H1 (cell line): ENCODE measurements at regions not wholly inside any gene's neighbourhood (a gene's known extent, or its start where the extent isn't known, plus 50 kb on each side); places are given as distances from the start of the nearest gene placed in this dataset.
A peak's percentile ranks its signal among the peaks of the same experiment; 100 is the strongest.

Experiments
- CTCF ChIA-PET: fragments of 300-600 bp; sonication (Branson Sonifier 250); formaldehyde crosslinking; loops from one replicate; lab custom pipeline; 2021; ENCODE audit not compliant: partially characterized antibody; lab: Charles Lee
- POLR2A ChIA-PET: fragments of 300-600 bp; sonication (Branson Sonifier 250); formaldehyde crosslinking; loops from one replicate; lab custom pipeline; 2021; ENCODE audit warnings: inconsistent platforms; ENCODE audit not compliant: partially characterized antibody; lab: Charles Lee
- DNase-seq, 2 experiments: peaks; one replicate each; pipeline versions ENCODE4 v3.0.0 to v3.0.0-alpha.2; 2010 to 2022; ENCODE audit warnings: low spot score in 2 of 2, low read depth in 1 of 2, mixed read lengths in 1 of 2
- FAIRE-seq: peaks from 2 replicates; lab custom pipeline; 2011; peaks lifted over from hg19 to GRCh38; lab: Jason Lieb, UNC
- H2AFZ ChIP-seq: 2 replicates; pipeline ENCODE4 v1.8.1; 2012; ENCODE audit warnings: low read length, inconsistent platforms
- H2AK5ac ChIP-seq: 2 replicates; pipeline ENCODE4 v1.6.1; 2013; ENCODE audit warnings: low read depth, low read length
- H2BK120ac ChIP-seq: replicated peaks from 2 replicates; pipeline ENCODE3; 2013; ENCODE audit warnings: low read depth, low read length, inconsistent platforms
- H2BK12ac ChIP-seq: 2 replicates; pipeline ENCODE4 v1.6.1; 2013; ENCODE audit warnings: low read depth, low read length
- H2BK15ac ChIP-seq: 2 replicates; pipeline ENCODE4 v1.6.1; 2013; ENCODE audit warnings: low read length
- H2BK20ac ChIP-seq: 2 replicates; pipeline ENCODE4 v1.6.1; 2013; ENCODE audit warnings: low read length
- H2BK5ac ChIP-seq: 2 replicates; pipeline ENCODE4 v1.6.1; 2013; ENCODE audit warnings: low read depth, low read length
- H3K14ac ChIP-seq: 2 replicates; pipeline ENCODE4 v1.6.1; 2013; ENCODE audit warnings: inconsistent platforms; ENCODE audit not compliant: insufficient read length
- H3K18ac ChIP-seq: 2 replicates; pipeline ENCODE4 v1.6.1; 2013; ENCODE audit warnings: low read length; ENCODE audit errors: extremely low read depth
- H3K23ac ChIP-seq: 2 replicates; pipeline ENCODE4 v1.6.1; 2013; ENCODE audit warnings: inconsistent platforms; ENCODE audit not compliant: insufficient read length
- H3K23me2 ChIP-seq: 2 replicates; pipeline ENCODE4 v1.6.1; 2013; ENCODE audit warnings: low read depth, low read length
- H3K27ac ChIP-seq: 2 replicates; pipeline ENCODE4 v1.6.1; 2011; ENCODE audit warnings: low read depth, low read length, inconsistent platforms
- H3K27me3 ChIP-seq, 4 experiments: replicated peaks in 1 of 4; 1 replicate in 1 of 4; 2 replicates in 3 of 4; pipeline versions ENCODE4 v1.6.1 to v1.8.1; 2011 to 2013; ENCODE audit warnings: low read length in 3 of 4, mild to moderate bottlenecking in 3 of 4, inconsistent platforms in 2 of 4, mixed read lengths in 2 of 4, moderate library complexity in 1 of 4; ENCODE audit not compliant: control insufficient read depth in 3 of 4, insufficient read depth in 3 of 4; ENCODE audit errors: extremely low read depth in 1 of 4
- H3K36me3 ChIP-seq, 4 experiments: 2 replicates each; pipeline versions ENCODE4 v1.6.1 to v1.8.1; 2011 to 2013; ENCODE audit warnings: mild to moderate bottlenecking in 4 of 4, low read length in 3 of 4, moderate library complexity in 2 of 4, control low read depth in 1 of 4, inconsistent platforms in 1 of 4; ENCODE audit not compliant: insufficient read depth in 4 of 4, control insufficient read depth in 2 of 4
- H3K4ac ChIP-seq: replicated peaks from 2 replicates; pipeline ENCODE3; 2013; ENCODE audit warnings: low read length, low read depth, mixed read lengths, inconsistent platforms; ENCODE audit not compliant: insufficient read length
- H3K4me1 ChIP-seq, 4 experiments: replicated peaks in 1 of 4; 1 replicate in 1 of 4; 2 replicates in 3 of 4; pipeline versions ENCODE4 v1.6.1 to v1.8.1; 2011 to 2013; ENCODE audit warnings: low read length in 3 of 4, inconsistent platforms in 2 of 4, mixed read lengths in 1 of 4; ENCODE audit not compliant: insufficient read depth in 4 of 4, control insufficient read depth in 3 of 4
- H3K4me2 ChIP-seq, 2 experiments: 2 replicates each; pipeline versions ENCODE4 v1.6.1 to v1.8.1; 2011 to 2013; ENCODE audit warnings: low read depth in 2 of 2, low read length in 2 of 2, control low read depth in 1 of 2, inconsistent platforms in 1 of 2, mild to moderate bottlenecking in 1 of 2; ENCODE audit not compliant: insufficient read depth in 1 of 2
- H3K4me3 ChIP-seq, 4 experiments: fragments of 200-600, 300-600 bp in 1 of 4; sonication (generic), shearing (Covaris generic), sonication (Bioruptor Twin) in 1 of 4; 2 replicates each; pipeline versions ENCODE4 v1.5.1 to v1.8.1; 2011 to 2016; ENCODE audit warnings: low read length in 4 of 4, low read depth in 3 of 4, control low read depth in 2 of 4, inconsistent platforms in 2 of 4, mild to moderate bottlenecking in 2 of 4, mixed read lengths in 1 of 4, moderate library complexity in 1 of 4; ENCODE audit not compliant: insufficient read depth in 2 of 4; ENCODE audit errors: extremely low read depth in 1 of 4
- H3K56ac ChIP-seq: replicated peaks from 2 replicates; pipeline ENCODE3; 2013; ENCODE audit warnings: low read depth, mild to moderate bottlenecking, mixed read lengths, low read length, inconsistent platforms; ENCODE audit not compliant: insufficient read length
- H3K79me1 ChIP-seq: 2 replicates; pipeline ENCODE4 v1.6.1; 2013; ENCODE audit warnings: low read depth, low read length, control low read depth
- H3K79me2 ChIP-seq, 2 experiments: 2 replicates each; pipeline versions ENCODE4 v1.6.1 to v1.8.1; 2012 to 2013; ENCODE audit warnings: low read length in 2 of 2, mild to moderate bottlenecking in 2 of 2, inconsistent platforms in 1 of 2; ENCODE audit not compliant: insufficient read depth in 2 of 2, control insufficient read depth in 1 of 2
- H3K9ac ChIP-seq, 4 experiments: replicated peaks in 1 of 4; 1 replicate in 1 of 4; 2 replicates in 3 of 4; pipeline versions ENCODE4 v1.6.1 to v1.8.1; 2011 to 2013; ENCODE audit warnings: low read depth in 3 of 4, low read length in 3 of 4, control low read depth in 2 of 4, mild to moderate bottlenecking in 2 of 4, moderate library complexity in 2 of 4, inconsistent platforms in 1 of 4; ENCODE audit errors: extremely low read depth in 1 of 4
- H3K9me3 ChIP-seq, 2 experiments: 2 replicates each; pipeline versions ENCODE4 v1.6.1 to v1.8.1; 2012 to 2013; ENCODE audit warnings: mild to moderate bottlenecking in 2 of 2, moderate library complexity in 2 of 2, control low read depth in 1 of 2, inconsistent platforms in 1 of 2, low read depth in 1 of 2, low read length in 1 of 2, mixed read lengths in 1 of 2; ENCODE audit not compliant: insufficient read depth in 2 of 2
- H4K20me1 ChIP-seq, 2 experiments: replicated peaks in 1 of 2; 2 replicates each; pipeline versions ENCODE3 to v1.8.1; 2011 to 2013; ENCODE audit warnings: inconsistent platforms in 2 of 2, low read length in 2 of 2, mild to moderate bottlenecking in 1 of 2; ENCODE audit not compliant: insufficient read depth in 2 of 2, control insufficient read depth in 1 of 2
- H4K5ac ChIP-seq: 2 replicates; pipeline ENCODE4 v1.6.1; 2013; ENCODE audit warnings: low read length, low read depth, mixed read lengths, inconsistent platforms; ENCODE audit not compliant: insufficient read length
- H4K8ac ChIP-seq: 2 replicates; pipeline ENCODE4 v1.8.0; 2013; ENCODE audit warnings: mild to moderate bottlenecking, moderate library complexity, low read length, inconsistent platforms; ENCODE audit not compliant: insufficient read depth; ENCODE audit errors: extremely low read depth
- H4K91ac ChIP-seq: replicated peaks from 2 replicates; pipeline ENCODE3; 2013; ENCODE audit warnings: low read length, mixed read lengths, inconsistent platforms; ENCODE audit not compliant: insufficient read length
- CBX5 ChIP-seq: fragments of 300-800, 300-1000 bp; sonication (generic); IDR thresholded peaks from 2 replicates; pipeline ENCODE4 v1.7.1; 2016; ENCODE audit warnings: antibody characterized with exemption, low read length, low read depth
- CBX8 ChIP-seq: fragments of 300-800, 300-1000 bp; sonication (generic); IDR thresholded peaks from 2 replicates; pipeline ENCODE4 v1.7.1; 2016; ENCODE audit warnings: low read depth, low read length, borderline replicate concordance
- EZH2 ChIP-seq: fragments of 200-600 bp; sonication (generic); IDR thresholded peaks from 2 replicates; pipeline ENCODE4 v1.7.1; 2012; ENCODE audit warnings: low read depth, mild to moderate bottlenecking, moderate library complexity, low read length, inconsistent platforms; ENCODE audit not compliant: severe bottlenecking
- HDAC6 ChIP-seq: IDR thresholded peaks from one replicate; pipeline ENCODE4 v1.7.1; 2012; ENCODE audit warnings: low read depth, mild to moderate bottlenecking, inconsistent platforms, low read length, moderate library complexity
- KDM5A ChIP-seq: fragments of 200-600 bp; IDR thresholded peaks from 2 replicates; pipeline ENCODE4 v1.7.1; 2012; ENCODE audit warnings: mild to moderate bottlenecking, low read length, inconsistent platforms, mixed read lengths
- PHF8 ChIP-seq: fragments of 200-600 bp; sonication (generic); conservative IDR thresholded peaks from 2 replicates; pipeline ENCODE4 v1.7.1; 2012; ENCODE audit warnings: low read depth, mild to moderate bottlenecking, inconsistent platforms, low read length, moderate library complexity
- RNF2 ChIP-seq: fragments of 200-900, 300-1000 bp; sonication (generic); IDR thresholded peaks from 2 replicates; pipeline ENCODE4 v1.7.1; 2016; ENCODE audit warnings: borderline replicate concordance, low read depth, mild to moderate bottlenecking, antibody characterized with exemption, low read length; ENCODE audit not compliant: poor library complexity, severe bottlenecking; ENCODE audit errors: missing control alignments
- SAP30 ChIP-seq: fragments of 300-600 bp; sonication (generic); IDR thresholded peaks from 2 replicates; pipeline ENCODE4 v1.7.1; 2012; ENCODE audit warnings: low read length, moderate library complexity, mild to moderate bottlenecking, inconsistent platforms; ENCODE audit not compliant: insufficient read depth, insufficient replicate concordance
- TAF1 ChIP-seq: IDR thresholded peaks from 2 replicates; pipeline ENCODE4 v1.6.1; 2011; ENCODE audit warnings: mild to moderate bottlenecking, low read depth, low read length
- TAF7 ChIP-seq: optimal IDR thresholded peaks from 2 replicates; pipeline ENCODE3; 2011; ENCODE audit warnings: low read depth, mild to moderate bottlenecking, inconsistent platforms, low read length, moderate library complexity, borderline replicate concordance
- WGBS, 2 experiments: shearing (Covaris generic) in 1 of 2; methylation state at CpG; one replicate each; pipeline versions ENCODE4 v1.1.6 to v1.1.7; 2013 to 2015; ENCODE audit warnings: low lambda C conversion rate in 2 of 2, mixed read lengths in 2 of 2, inconsistent platforms in 1 of 2, low coverage in 1 of 2, missing lambda C conversion rate in 1 of 2; ENCODE audit not compliant: insufficient replicate concordance in 2 of 2, insufficient coverage in 1 of 2, insufficient read length in 1 of 2; ENCODE audit errors: extremely low coverage in 1 of 2, missing lambda C conversion rate in 1 of 2; 5-methylcytosine and 5-hydroxymethylcytosine counted together
- TF ChIP-seq, protein P1 (sequence below): IDR thresholded peaks from 2 replicates; pipeline ENCODE4 v1.6.1; 2011; ENCODE audit warnings: low read length, improper control_type of control experiment

DNA sequence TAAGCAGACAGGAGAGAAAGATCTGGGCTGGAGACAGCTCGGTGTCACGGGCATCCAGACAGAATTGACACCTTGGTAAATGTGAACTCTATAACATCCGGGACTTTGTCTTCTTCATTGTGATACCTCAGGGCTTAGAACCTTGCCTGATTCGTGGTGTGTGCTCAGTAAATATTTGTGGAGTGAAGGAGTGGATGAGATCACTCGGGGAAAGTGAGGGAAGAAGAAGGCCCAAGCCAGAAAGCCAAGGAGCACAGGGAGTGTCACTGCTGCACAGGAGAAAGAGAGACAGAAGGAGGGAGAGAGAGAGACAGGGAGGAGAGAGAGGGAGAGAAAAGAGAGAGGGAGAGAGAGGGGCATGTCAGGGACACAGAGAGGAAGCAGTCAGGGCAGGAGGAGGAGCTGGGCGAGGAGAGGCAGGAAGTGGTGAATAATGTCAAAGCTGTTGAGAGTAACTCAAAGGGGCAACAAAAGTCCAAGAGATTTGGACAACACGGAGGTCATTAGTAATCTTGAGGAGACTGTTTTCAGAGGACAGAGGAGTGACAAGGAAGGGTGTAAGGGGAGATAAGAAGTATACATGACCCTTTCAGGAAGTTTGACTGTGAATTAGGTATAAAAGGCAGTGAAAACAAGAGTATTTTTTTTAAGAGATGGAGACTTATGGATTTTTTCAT, 141.6 kb upstream of the MAX start:
- FAIRE-seq (no peak), DNase-seq (no peak)
- Histone ChIP-seq H3K27me3 (no peaks in the 10 kb centered on the region), H2BK20ac (no peak overlapping the region), H3K23me2 (no peaks in the 10 kb centered on the region; the same call in 1 of the 2 replicates), H2AK5ac (0 out of 2 replicates have a peak overlapping the region, but pooled peaks have one; percentile 15), H3K14ac (no peak overlapping the region), H3K4me3 (no peak overlapping the region), H3K56ac (no peak overlapping the region), H2BK15ac (no peak overlapping the region), H2AFZ (peak overlapping the region; percentile 4; the same call in 1 of the 2 replicates), H4K5ac (no peak overlapping the region), H3K18ac (no peak overlapping the region), H3K4ac (no peak overlapping the region), H3K79me2 (no peaks in the 10 kb centered on the region), H3K9me3 (no peaks in the 10 kb centered on the region), H3K23ac (no peak overlapping the region), H2BK5ac (no peak overlapping the region), H2BK120ac (no peak overlapping the region), H4K8ac (no peak overlapping the region), H3K27ac (no peak overlapping the region), H3K4me1 (0 out of 7 replicates have a peak, but pooled peaks cover 0 to 2% (median 0%) of the 10 kb centered on the region in 4 experiments), H4K91ac (no peak overlapping the region), H3K36me3 (no peaks in the 10 kb centered on the region), H3K9ac (no peak overlapping the region), H3K79me1 (no peaks in the 10 kb centered on the region), H4K20me1 (no peaks in the 10 kb centered on the region), H3K4me2 (no peak overlapping the region), H2BK12ac (peak overlapping the region; percentile 50; the same call in 1 of the 2 replicates)
- WGBS, 2 experiments: 81% methylated on average over 7 of the region's 7 CpGs; no CpG with 5 or more reads in 1 of the 2 experiments
- ChIA-PET CTCF (interaction anchor here (0.7 to 1.1 kb wide), 2 partner anchors 19 to 581 kb away, joined by 3 read pairs; no protein-coding TSS in a partner anchor), POLR2A (no interaction called here)
- TF ChIP-seq EZH2: no peak
- no peak for TF ChIP-seq HDAC6
- TF ChIP-seq RNF2: no peak
- TF ChIP-seq CBX8: no peak
- TF ChIP-seq TAF1: no peak
- no peak for TF ChIP-seq CBX5
- TF ChIP-seq PHF8: no peak
- no peak for TF ChIP-seq SAP30
- no peak for TF ChIP-seq KDM5A
- TF ChIP-seq, protein P1, sequence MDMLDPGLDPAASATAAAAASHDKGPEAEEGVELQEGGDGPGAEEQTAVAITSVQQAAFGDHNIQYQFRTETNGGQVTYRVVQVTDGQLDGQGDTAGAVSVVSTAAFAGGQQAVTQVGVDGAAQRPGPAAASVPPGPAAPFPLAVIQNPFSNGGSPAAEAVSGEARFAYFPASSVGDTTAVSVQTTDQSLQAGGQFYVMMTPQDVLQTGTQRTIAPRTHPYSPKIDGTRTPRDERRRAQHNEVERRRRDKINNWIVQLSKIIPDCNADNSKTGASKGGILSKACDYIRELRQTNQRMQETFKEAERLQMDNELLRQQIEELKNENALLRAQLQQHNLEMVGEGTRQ: no peak
- TF ChIP-seq TAF7: no peak
